K562 (cell line): ENCODE measurements at regions not wholly inside any gene's neighbourhood (a gene's known extent, or its start where the extent isn't known, plus 50 kb on each side); places are given as distances from the start of the nearest gene placed in this dataset.
A peak's percentile ranks its signal among the peaks of the same experiment; 100 is the strongest.

Experiments
- ATAC-seq: fragments of 200-7000 bp; cut with Tn5 transposase; 3 replicates; pipeline ENCODE4 v1.9.1; 2020; ENCODE audit warnings: moderate library complexity
- BruUV-seq: library from RNA; stranded (reverse); fragments of 400-500 nt; replicated peaks from 2 replicates; lab custom pipeline; 2021; lab: Mats Ljungman, UMichigan
- CTCF ChIA-PET: fragments of 300-600 bp; formaldehyde crosslinking; extraction: SDS; loops from one replicate; lab custom pipeline; 2021; ENCODE audit warnings: low intra/inter-chr PET ratio; lab: Yijun Ruan, JAX
- POLR2A ChIA-PET: fragments of 300-600, 350-650 bp; sonication (Branson Sonifier 250); formaldehyde crosslinking; extraction: SDS; loops from one replicate; lab custom pipeline; 2021; ENCODE audit warnings: antibody characterized with exemption, inconsistent platforms; lab: Yijun Ruan, JAX
- DNase-seq, 4 experiments: peaks; one replicate each; pipeline versions ENCODE4 v3.0.0 to v3.0.0-alpha.2; 2011 to 2018; ENCODE audit warnings: low spot score in 3 of 4, mixed read lengths in 3 of 4; ENCODE audit errors: extremely low read depth in 1 of 4
- FAIRE-seq: peaks from 2 replicates; lab custom pipeline; 2011; peaks lifted over from hg19 to GRCh38; lab: Jason Lieb, UNC
- H2AFZ ChIP-seq: 2 replicates; pipeline ENCODE4 v1.6.0; 2011; ENCODE audit warnings: low read depth, low read length, control low read depth, inconsistent platforms
- H3K27ac ChIP-seq: fragments of 200-600 bp; 3 replicates; pipeline ENCODE4 v1.8.0; 2011; ENCODE audit warnings: low read depth, mild to moderate bottlenecking, control low read depth, inconsistent platforms, low read length, moderate library complexity, mixed read lengths; ENCODE audit errors: extremely low read depth
- H3K27me3 ChIP-seq, 2 experiments: fragments of 300-600 bp in 1 of 2; 2 replicates in 1 of 2; 3 replicates in 1 of 2; pipeline versions ENCODE4 v1.6.0 to v1.8.0; 2011; ENCODE audit warnings: inconsistent platforms in 2 of 2, low read length in 2 of 2, mild to moderate bottlenecking in 1 of 2, mixed read lengths in 1 of 2, moderate library complexity in 1 of 2; ENCODE audit not compliant: control insufficient read depth in 2 of 2, insufficient read depth in 2 of 2
- H3K36me3 ChIP-seq: fragments of 300-600 bp; 3 replicates; pipeline ENCODE4 v1.8.0; 2011; ENCODE audit warnings: mild to moderate bottlenecking, low read length, inconsistent platforms; ENCODE audit not compliant: control insufficient read depth, insufficient read depth
- H3K4me1 ChIP-seq, 2 experiments: fragments of 200-600 bp in 1 of 2; replicated peaks in 1 of 2; 2 replicates in 1 of 2; 3 replicates in 1 of 2; pipeline versions ENCODE4 v1.5.1 to v1.8.0; 2011; ENCODE audit warnings: inconsistent platforms in 2 of 2, low read length in 2 of 2, mild to moderate bottlenecking in 1 of 2, mixed read lengths in 1 of 2, moderate library complexity in 1 of 2; ENCODE audit not compliant: control insufficient read depth in 2 of 2, insufficient read depth in 2 of 2
- H3K4me2 ChIP-seq: 2 replicates; pipeline ENCODE4 v1.6.1; 2011; ENCODE audit warnings: low read length, control low read depth, inconsistent platforms, mixed read lengths; ENCODE audit not compliant: insufficient read depth
- H3K4me3 ChIP-seq: fragments of 200-600 bp; sonication (generic), shearing (Covaris generic); 2 replicates; pipeline ENCODE4 v1.5.1; 2016; ENCODE audit warnings: control low read depth, inconsistent platforms
- H3K79me2 ChIP-seq: fragments of 200-600 bp; 3 replicates; pipeline ENCODE4 v1.8.0; 2011; ENCODE audit warnings: low read length, inconsistent platforms; ENCODE audit not compliant: control insufficient read depth, insufficient read depth
- H3K9ac ChIP-seq, 2 experiments: 2 replicates each; pipeline versions ENCODE4 v1.6.0 to v1.6.1; 2011; ENCODE audit warnings: low read depth in 2 of 2, low read length in 2 of 2, control low read depth in 1 of 2, inconsistent platforms in 1 of 2, mild to moderate bottlenecking in 1 of 2, mixed read lengths in 1 of 2; ENCODE audit not compliant: insufficient read depth in 1 of 2
- H3K9me1 ChIP-seq: one replicate; pipeline ENCODE4 v1.6.0; 2011; ENCODE audit warnings: inconsistent platforms, mild to moderate bottlenecking, low read length, moderate library complexity; ENCODE audit not compliant: control insufficient read depth, insufficient read depth
- H3K9me3 ChIP-seq: replicated peaks from 2 replicates; pipeline ENCODE4 v1.5.1; 2011; ENCODE audit warnings: low read depth, low read length, inconsistent platforms; ENCODE audit not compliant: control insufficient read depth, insufficient read depth
- H4K20me1 ChIP-seq: replicated peaks from 2 replicates; pipeline ENCODE4 v1.6.1; 2011; ENCODE audit warnings: low read length, inconsistent platforms, mixed read lengths; ENCODE audit not compliant: control insufficient read depth, insufficient read depth
- ATF6 ChIP-seq: sonication (generic); formaldehyde crosslinking; IDR thresholded peaks from 2 replicates; pipeline ENCODE4 v1.4.0; 2020; ENCODE audit warnings: mild to moderate bottlenecking, missing genetic modification reagents
- CBX3 ChIP-seq, 2 experiments: IDR thresholded peaks; 1 replicate in 1 of 2; 2 replicates in 1 of 2; pipeline ENCODE4 v1.6.1; 2012; ENCODE audit warnings: inconsistent platforms in 2 of 2, low read length in 2 of 2, borderline replicate concordance in 1 of 2, control low read depth in 1 of 2
- CTCF ChIP-seq, 3 experiments: IDR thresholded peaks in 2 of 3; conservative IDR thresholded peaks in 1 of 3; 2 replicates each; pipeline ENCODE4 v1.5.1; 2011 to 2012; ENCODE audit warnings: low read length in 3 of 3, mild to moderate bottlenecking in 3 of 3, control low read depth in 2 of 3, improper control_type of control experiment in 1 of 3, inconsistent platforms in 1 of 3, low read depth in 1 of 3, mixed read lengths in 1 of 3, moderate library complexity in 1 of 3; ENCODE audit not compliant: insufficient read depth in 2 of 3
- HINFP ChIP-seq: fragments of 450-650 bp; conservative IDR thresholded peaks from 2 replicates; pipeline ENCODE4 v1.6.1; 2016; ENCODE audit warnings: missing genetic modification characterization, low read depth, mild to moderate bottlenecking, control low read depth, missing compliant biosample characterization
- MXD1 ChIP-seq: fragments of 250-450 bp; sonication (Bioruptor Pico); IDR thresholded peaks from 2 replicates; pipeline ENCODE4 v1.8.0; 2021; ENCODE audit warnings: borderline replicate concordance, mild to moderate bottlenecking, moderate library complexity; ENCODE audit not compliant: poor library complexity, severe bottlenecking
- RAD21 ChIP-seq, 2 experiments: fragments of 250-450 bp in 1 of 2; fragments of 450-650 bp in 1 of 2; sonication (Bioruptor Pico) in 1 of 2; formaldehyde crosslinking in 1 of 2; IDR thresholded peaks in 1 of 2; conservative IDR thresholded peaks in 1 of 2; 2 replicates each; pipeline versions ENCODE4 v1.4.0 to v1.8.0; 2020 to 2022; ENCODE audit warnings: mild to moderate bottlenecking in 2 of 2, moderate library complexity in 1 of 2
- RUNX1 ChIP-seq: sonication (generic); IDR thresholded peaks from 2 replicates; pipeline ENCODE4 v1.6.1; 2016; ENCODE audit warnings: antibody characterized with exemption, low read depth
- SMC3 ChIP-seq: conservative IDR thresholded peaks from 2 replicates; pipeline ENCODE4 v1.6.1; 2011; ENCODE audit warnings: low read depth, low read length, improper control_type of control experiment; ENCODE audit not compliant: insufficient read depth
- TCFL5 ChIP-seq: fragments of 250-450 bp; sonication (Bioruptor Pico); conservative IDR thresholded peaks from 2 replicates; pipeline ENCODE4 v1.6.1; 2021; ENCODE audit warnings: mild to moderate bottlenecking, moderate library complexity, matching md5 sums
- ZNF592 ChIP-seq: fragments of 450-650 bp; IDR thresholded peaks from 2 replicates; pipeline ENCODE4 v1.6.1; 2017; ENCODE audit warnings: antibody characterized with exemption, mild to moderate bottlenecking
- WGBS: fragments of 100-300 bp; shearing (Covaris generic); methylation state at CpG from one replicate; pipeline ENCODE4 v1.1.6; 2016; ENCODE audit warnings: low coverage, mixed read lengths; ENCODE audit not compliant: insufficient coverage; ENCODE audit errors: missing lambda C conversion rate; 5-methylcytosine and 5-hydroxymethylcytosine counted together
- in situ Hi-C: fragments of 300-500 bp; cut with MboI; formaldehyde crosslinking; loops from 4 replicates; pipeline ENCODE4 v1.15.0; 2018; ENCODE audit warnings: inconsistent platforms, mixed read lengths
- intact Hi-C: fragments of 100-400 bp; cut with micrococcal nuclease; formaldehyde crosslinking; loops from 2 replicates; pipeline ENCODE4 v1.14.2; 2022

GRCh38 chr17:33651686-33652085 is 358.6 kb upstream of the ASIC2 start:
- intact Hi-C loops: no loop called here
- no TSS peak for BruUV-seq
- 0% methylated on average over 3 of the region's 3 CpGs for WGBS
- Histone ChIP-seq H3K36me3 (no peaks in the 10 kb centered on the region), H3K27me3 (no peaks in the 10 kb centered on the region; a peak in 1 of 5 replicates), H3K4me3 (no peak overlapping the region), H3K9me1 (no peaks in the 10 kb centered on the region), H3K4me2 (no peak overlapping the region), H3K79me2 (no peaks in the 10 kb centered on the region), H3K9ac (no peak overlapping the region), H4K20me1 (peaks cover 7% of the 10 kb centered on the region; the same call in 1 of the 2 replicates), H3K4me1 (no peaks in the 10 kb centered on the region), H3K9me3 (no peaks in the 10 kb centered on the region), H3K27ac (no peak overlapping the region), H2AFZ (no peak overlapping the region)
- ATAC-seq (peak; percentile 52; the same call in 2 of the 3 replicates), FAIRE-seq (no peak), DNase-seq (peak in 2 of 4 experiments; percentile 11 to 17)
- in situ Hi-C loops: no loop called here
- ChIA-PET CTCF (no interaction called here), POLR2A (interaction anchor here (0.6 to 1.5 kb wide), 4 partner anchors 9 to 72 kb away, joined by 3 to 4 read pairs (median 3); no protein-coding TSS in a partner anchor)
- TF ChIP-seq RUNX1 (no peak), RAD21 (CRISPR knock-in tag; conservative IDR thresholded peaks at IDR 0.05 in 1 of 2, IDR thresholded peaks at IDR 0.05 in 1 of 2) (peak in 1 of 2 experiments; percentile 33; a peak in 1 of 4 replicates), TCFL5 (CRISPR knock-in tag) (no peak), ATF6 (CRISPR knock-in tag) (no peak), SMC3 (0 out of 2 replicates have a peak, but pooled peaks have one; percentile 20), HINFP (tag) (no peak), MXD1 (CRISPR knock-in tag) (no peak), ZNF592 (no peak), CTCF (IDR thresholded peaks at IDR 0.05 in 2 of 3, conservative IDR thresholded peaks at IDR 0.05 in 1 of 3; ENCODE audit: insufficient read depth in 2 of 3, low read depth in 1 of 3, low read length in 3 of 3) (peak; percentile 10 to 50 (median 41); a peak in 3 of 6 replicates), CBX3 (IDR thresholded peaks at IDR 0.05; ENCODE audit: borderline replicate concordance in 1 of 2, low read length in 2 of 2) (no peak)
